NCI-H748 treated with DMSO at 0.1 percent for 48 hours (cell line): ENCODE measurements at regions not wholly inside any gene's neighbourhood (a gene's known extent, or its start where the extent isn't known, plus 50 kb on each side); places are given as distances from the start of the nearest gene placed in this dataset.
"Not testable (repeated sequence)": the region's sequence is repeated elsewhere in the genome, so short reads cannot be mapped to it uniquely, and the experiment has no call there.

Experiments
- DNase-seq: peaks from one replicate; lab custom pipeline; 2025; lab: John Stamatoyannopoulos, UW

DNA sequence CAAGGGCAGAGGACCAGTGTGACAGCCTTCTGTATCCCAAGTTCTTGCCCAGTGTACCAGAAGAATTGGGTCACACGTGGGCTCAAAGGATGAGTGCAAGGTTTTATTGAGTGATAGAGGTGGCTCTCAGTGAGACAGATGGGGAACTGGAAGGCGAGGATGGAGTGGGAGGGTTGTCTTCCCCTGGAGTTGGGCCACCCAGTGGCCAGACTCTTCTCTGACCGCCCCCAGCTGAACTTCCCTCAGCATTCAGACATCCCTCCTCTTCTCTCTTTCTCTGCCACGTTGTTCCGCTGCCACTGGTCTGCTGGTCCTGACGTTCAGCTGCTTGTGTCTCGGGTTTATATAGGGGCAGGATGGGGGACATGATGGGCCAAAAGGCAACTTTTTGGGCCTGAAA lies 150.1 kb upstream of the IVNS1ABP start:
- no peak for DNase-seq

DNA sequence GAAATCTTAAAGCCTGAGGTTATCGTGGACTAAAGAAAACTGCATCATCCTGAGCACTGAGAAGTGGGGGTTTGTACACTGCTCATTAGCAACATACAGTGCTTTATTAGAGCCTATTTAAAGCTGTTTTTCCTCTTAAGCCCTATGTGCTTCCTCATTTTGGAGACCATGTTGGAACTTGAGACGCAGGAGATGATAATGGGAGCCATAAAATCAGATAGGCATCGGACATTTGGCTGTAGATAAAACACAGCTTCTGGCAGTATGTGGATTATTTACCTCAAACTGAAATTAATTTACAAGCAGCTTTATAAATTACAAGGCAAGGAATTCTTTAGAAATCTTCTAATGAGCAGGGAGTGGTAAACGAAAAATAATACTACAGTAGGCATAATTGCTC lies 147.7 kb upstream of the IVNS1ABP start:
- no peak for DNase-seq

DNA sequence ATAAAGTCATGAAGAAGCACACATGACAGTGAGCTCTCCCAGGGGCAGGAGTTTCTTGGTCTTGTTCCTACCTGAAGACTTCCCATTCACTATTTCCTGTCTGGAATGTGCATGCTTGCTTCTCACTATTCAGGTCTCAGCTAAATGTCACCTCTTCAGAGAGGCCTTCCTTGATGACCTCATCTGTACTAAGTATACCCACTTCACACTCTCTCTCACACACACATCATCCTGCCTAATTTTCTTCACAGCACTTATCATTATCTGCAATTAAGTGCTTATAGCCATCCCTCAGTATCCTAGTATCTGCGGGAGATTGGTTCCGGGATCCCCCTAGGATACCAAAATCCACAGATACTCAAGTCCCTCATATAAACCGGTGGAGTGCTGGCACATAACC lies 146.4 kb upstream of the IVNS1ABP start:
- DNase-seq: no peak

DNA sequence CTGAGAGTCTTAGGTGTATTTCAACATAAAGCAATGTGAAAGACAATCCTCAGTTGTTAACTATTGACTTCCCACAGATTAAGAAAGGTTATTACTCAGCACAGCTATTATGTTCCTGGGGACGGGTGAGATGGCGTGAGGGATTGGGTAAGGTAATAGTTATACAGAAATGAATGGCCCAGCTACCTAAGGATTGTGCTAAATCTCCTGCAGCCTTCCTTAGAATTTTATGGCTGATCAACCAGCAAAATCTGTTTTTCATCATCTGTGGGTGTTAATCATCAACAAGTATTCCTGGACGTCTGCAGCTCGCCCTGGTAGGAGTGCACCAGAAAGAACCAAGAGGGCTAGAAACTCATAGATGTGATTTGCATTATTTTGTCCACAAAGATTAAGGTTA lies 146.0 kb upstream of the IVNS1ABP start:
- DNase-seq: no peak

DNA sequence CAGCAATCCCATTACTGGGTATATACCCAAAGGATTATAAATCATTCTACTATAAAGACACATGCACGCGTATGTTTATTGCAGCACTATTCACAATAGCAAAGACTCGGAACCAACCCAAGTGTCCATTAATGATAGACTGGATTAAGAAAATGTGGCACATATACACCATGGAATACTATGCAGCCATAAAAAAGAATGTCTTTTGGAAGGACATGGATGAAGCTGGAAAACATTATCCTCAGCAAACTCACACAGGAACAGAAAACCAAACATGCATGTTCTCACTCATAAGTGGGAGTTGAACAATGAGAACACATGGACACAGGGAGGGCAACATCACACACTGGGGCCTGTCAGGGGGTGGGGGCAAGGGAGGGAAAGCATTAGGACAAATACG lies 143.7 kb upstream of the IVNS1ABP start:
- not testable (repeated sequence) for DNase-seq

DNA sequence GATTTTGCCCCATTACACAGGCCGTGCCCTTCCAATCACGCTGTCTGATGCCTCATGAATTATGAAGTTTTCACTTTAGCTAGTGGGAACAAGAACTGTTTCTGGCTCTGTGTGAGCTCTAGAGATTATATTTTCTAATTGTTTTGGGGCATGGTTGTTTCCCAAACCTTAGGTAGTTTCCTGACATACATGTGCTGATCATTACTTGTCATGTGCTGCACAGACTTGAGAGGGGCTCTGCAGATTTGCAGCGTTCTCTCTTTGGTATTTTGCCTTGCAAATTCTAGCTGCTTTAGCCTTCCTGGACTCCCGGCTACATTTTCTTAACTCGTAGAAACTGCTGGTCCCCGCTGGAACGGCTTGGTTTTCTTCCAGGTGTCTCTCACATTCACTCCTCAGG lies 142.1 kb upstream of the IVNS1ABP start:
- no peak for DNase-seq

DNA sequence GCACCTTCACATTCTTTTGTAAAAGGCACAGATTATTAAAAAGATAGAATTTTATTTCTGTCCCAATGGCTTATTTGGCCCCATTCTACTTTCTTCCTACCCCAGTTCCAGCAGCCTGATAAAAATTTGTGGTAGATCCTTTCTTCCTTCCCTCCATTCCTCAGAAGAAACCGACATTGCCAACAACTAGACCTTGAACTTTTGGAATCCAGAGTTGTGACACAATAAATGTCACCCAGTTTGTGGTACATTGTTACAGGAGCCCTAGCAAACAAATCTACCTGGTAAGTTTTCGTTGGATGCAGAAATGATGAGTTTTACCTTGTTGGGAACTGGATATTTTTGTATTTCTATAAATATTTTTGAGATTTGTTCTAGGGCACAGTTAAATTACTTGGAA lies 141.6 kb upstream of the IVNS1ABP start:
- no peak for DNase-seq

DNA sequence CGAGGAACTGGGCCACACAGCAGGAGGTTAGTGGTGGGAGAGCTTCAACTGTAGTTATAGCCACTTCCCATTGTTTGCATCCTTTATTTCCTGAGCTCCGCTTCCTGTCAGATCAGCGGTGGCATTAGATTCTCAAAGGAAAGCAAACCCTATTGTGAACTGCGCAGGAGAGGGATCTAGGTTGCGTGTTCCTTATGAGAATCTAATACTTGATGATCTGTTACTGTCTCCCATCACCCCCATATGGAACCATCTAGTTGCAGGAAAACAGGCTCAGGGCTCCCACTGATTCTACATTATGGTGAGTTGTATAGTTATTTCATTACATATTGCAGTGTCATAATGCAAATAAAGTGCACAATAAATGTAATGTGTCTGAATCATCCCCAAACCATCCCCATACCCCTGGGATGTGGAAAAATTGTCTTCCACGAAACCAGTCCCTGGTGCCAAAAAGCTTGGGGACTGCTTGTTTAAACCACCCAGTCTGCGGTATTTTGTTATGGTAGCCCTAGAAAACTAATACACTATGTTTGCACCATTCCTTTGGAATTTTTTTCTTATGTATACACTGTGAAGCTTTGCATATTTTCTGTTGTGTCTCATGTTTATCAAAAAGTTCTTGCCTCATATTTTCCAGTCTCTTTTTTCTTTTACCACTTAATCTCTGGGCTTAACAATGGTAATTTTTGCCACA lies 136.6 kb upstream of the IVNS1ABP start:
- DNase-seq: no peak

DNA sequence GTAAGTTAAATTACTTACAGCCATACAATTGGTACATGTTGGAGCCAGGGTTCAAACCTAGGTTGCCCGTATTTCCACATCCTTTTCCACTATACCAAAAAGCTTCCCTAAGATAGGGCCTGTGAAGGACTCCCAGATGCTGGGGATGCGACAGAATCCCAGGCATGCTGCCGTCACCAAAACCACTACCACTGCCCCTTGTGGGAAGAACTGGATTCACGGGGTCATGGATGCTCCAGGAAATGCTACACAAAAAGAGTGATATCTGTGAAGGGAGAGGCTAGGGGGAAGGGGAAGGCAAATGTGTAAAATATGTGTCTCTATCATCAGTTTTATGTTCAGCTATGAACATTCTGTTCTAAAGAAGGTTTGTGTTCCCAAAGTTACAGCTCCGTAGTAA lies 133.9 kb upstream of the IVNS1ABP start:
- DNase-seq: no peak

DNA sequence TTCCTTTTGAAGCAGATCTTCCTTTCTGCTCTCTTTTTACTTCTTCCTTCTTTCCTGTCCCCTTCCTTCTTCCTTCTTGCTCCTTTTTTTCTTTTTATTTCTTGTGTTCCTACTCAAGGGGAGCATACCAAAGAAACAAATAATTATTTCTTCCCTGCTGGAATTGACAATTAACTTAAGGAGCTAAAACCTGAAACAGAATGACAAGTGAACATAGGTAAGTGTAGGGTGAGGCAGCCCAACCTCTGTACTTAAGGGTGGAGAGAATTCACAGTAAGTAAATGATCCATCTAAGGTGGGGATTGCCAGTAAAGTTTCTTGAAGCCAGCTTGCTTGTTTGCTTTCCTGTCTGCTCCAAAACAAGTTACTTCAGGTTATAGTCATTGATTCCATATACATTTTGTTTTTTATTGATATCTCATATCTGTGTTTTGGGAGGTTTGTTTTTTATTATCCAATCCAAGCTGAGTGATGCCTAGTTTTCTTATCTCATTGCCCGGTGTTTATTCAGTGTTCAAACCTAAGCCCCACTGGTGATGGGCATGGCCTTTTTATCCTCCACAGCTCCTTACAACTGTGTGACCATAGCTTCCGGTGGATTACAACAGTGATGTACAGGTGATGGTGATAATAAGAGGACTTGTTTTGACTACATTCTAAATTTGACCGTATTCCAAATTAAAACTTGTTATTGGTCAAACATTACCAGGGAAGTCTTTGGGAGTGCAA lies 133.2 kb upstream of the IVNS1ABP start:
- DNase-seq: no peak

DNA sequence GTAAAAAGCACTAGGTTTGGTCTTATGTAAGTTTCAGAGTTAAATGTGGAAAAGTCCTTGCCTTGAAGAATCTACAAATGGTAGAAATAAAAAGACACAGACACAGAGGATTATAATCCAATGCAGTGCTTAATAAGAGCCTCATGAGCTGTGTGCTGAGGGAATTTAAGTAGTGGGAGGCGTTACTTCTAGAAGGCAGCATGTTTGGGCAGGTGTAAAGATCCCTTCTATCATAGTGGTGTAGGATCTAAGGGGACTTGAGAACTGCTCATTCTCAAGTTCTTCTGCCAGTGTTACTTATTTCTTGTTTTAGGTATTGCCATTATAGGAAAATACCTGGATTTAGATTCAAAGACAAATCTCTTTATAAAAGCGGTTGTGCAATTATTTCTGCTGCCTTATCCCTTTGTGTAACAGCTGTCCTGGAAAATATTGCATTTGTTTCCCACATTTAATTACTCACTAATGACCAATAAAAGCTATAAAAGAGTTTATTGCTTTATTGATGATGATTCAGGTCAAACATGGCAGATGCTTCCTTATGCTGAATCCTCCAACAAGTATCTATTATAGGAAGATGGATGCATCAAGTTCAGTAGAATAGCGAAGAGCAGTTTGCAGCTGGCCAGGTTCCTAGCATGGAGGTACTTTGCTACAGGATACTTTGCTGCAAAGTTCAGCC lies 132.5 kb upstream of the IVNS1ABP start:
- no peak for DNase-seq

DNA sequence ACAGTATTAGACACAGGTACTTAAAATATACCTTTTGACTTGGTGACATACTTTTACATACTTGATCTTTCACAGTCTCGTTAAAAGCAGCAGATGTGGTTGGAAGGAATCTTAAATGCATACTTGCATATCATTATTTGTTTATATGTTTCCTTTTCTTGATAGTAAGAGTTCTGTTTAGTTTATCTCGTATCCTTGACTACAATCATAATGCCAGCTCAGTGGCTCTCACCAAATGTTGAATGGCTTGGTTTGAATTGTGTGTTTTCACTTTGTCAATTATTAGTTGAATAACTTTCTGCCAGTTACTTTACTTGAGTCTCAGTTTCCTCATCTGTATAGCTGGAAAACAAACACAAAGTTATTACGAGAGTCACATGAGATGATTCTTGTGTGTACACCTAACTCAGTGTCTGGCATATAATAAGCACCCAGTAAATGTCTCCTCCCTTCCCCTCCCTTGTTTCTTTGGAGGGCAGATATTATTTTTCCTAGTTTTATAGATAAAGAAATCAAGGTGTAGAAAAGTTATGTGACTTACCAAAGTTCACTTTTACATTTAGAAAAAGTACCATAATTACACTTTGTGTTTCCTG lies 131.6 kb upstream of the IVNS1ABP start:
- DNase-seq: no peak

DNA sequence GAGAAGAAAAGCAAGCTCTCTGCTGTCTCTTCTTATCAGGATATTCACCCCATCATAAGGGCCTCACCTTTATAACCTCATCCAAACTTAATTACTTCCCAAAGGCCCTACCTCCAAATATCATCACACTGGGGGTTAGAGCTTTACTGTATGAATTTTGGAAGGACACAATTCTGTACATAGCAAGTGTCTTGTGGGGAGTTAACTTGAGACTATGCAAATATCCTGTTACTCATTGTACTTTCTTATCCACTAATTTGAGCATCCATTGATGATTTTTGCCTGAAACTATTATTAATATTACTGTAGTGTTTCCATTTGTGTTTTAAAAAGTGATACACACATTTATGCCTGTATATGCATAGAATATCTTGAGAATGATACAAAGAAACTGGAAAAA lies 129.1 kb upstream of the IVNS1ABP start:
- DNase-seq: no peak

DNA sequence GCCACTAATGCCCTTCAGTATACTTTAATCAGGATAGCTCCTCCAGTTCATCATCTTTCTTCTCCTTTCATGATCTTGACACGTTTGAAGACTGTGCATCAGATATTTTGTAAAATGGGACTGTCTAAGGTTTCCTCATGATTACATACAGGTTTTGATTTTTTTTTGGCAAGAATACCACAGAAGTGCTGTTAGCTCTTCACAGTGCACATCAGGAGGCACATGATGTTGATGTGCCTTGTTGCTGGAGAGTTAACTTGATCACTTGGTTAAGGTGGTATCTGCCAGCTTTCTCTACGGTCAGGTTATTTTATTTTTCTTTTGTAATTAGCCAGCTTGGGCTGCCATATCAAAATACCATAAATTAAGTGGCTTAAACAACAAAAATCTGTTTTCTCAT lies 128.6 kb upstream of the IVNS1ABP start:
- no peak for DNase-seq

DNA sequence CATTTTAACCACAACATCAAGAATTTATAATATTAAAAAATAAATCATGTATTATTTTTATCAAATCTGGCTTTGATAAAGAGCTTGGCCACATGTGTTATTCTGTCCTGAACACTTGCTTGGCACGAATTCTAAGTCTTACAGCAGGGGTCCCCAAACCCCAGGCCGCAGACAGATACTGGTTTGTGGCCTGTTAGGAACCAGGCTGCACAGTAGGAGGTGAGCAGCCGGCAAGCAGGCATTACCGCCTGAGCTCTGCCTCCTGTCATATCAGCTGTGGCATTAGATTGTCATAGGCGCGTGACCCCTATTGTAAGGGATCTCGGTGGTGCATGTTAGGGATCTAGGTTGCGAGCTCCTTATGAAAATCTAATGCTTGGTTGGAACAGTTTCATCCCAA lies 127.6 kb upstream of the IVNS1ABP start:
- DNase-seq: no peak

DNA sequence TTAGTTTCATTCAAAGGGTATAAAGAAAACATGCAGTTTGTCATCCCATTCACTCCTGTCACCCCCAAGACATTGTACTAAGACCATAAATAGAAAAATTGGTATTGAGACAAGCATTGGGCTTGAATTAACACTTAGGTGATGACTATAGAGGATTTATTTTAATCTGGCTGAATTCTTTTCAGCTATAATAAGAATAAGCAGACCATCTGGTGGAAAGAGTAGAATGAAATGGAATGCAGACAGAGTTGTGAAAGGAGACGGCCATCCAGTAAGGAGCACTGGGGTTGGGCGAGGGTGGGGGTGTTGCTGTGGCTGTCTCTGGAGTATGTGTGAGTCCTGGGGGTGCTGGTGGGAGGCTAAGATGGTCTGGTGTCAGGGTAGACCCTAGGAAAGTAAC lies 125.0 kb upstream of the IVNS1ABP start:
- DNase-seq: no peak

DNA sequence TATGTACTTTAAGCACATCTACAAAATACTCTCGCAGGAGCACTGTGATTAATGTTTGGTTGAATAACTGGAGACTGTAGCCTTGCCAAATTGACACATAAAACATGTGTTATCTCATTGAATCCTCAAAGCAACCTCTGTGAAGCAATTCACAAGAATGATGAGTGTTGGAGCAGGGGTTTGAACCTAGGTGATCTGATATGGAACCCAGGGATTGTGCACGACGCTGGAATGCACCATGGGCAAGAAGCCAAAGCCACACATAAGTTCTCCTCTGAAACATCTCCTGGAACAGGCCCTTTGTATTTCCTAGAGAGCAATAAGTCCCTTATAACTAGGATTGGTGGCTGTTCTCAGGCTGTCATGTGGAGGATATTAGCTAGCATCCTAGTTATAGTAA lies 124.6 kb upstream of the IVNS1ABP start:
- DNase-seq: no peak

DNA sequence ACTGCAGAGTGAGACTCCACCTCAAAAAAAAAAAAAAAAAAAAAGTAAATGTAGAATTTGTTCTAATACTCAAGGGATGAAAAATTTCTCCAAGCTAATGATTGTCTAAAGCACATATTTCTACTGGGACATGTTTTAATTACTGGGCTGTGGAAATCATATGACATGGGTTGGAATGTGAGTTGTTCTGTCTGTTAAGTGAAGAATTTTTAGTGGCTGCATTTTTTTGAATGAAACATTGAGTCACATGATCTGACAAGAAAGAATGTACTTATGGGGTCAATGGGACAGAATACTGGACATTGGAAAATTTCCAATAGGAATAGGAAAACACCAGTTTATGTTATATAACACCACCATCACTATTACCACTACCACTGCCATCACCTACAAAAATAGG lies 123.8 kb upstream of the IVNS1ABP start:
- DNase-seq: no peak

DNA sequence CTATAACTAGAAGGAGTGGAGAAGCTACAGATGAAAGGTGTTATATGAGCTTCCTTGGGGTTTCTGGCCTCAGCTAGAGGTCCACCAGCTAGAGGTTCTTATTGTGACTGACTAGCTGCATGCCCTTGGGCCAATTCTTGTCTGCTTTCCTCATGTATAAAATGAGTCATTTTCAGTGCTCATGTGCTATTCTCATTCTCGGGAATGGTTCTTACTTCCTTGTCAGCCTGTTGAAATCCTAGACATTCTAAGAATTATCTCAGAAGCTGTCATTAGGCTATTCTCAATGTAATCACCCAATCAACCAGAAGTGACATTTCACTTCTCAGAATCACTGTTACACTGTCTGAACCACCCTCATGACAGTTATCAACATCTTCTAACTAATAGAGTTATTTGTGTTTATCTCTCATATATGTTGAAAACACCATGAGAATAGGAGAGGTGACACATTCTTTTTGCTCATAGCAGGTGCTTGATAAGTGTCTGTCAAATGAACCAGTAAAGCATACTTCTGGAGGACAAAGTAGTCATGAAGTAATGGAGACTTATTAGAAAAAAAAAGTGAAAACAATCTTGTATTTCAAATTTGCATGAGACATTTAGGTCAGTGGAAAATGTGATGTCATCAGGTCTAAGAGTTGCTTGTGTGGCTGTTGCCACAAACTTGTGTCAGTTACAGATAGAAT lies 122.8 kb upstream of the IVNS1ABP start:
- DNase-seq: no peak

DNA sequence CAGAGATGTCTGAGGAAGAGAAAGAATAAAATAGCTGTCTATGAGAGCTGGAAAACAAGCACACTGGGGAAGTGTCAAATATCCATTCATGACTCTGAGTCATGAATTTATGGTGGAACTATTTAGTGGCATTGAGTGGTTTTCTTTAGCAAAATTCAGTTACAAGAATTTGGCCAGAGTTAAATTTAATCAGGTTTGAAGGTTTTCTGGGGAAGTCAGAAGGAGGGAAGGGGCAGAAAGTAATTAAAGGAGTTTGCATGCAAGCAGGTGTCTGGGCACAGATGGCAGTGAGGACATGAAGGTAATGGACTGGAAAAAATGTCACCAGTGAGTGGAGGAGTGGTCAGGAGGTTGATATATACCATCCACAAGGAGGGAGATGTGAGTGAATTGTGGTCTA lies 121.9 kb upstream of the IVNS1ABP start:
- DNase-seq: no peak

DNA sequence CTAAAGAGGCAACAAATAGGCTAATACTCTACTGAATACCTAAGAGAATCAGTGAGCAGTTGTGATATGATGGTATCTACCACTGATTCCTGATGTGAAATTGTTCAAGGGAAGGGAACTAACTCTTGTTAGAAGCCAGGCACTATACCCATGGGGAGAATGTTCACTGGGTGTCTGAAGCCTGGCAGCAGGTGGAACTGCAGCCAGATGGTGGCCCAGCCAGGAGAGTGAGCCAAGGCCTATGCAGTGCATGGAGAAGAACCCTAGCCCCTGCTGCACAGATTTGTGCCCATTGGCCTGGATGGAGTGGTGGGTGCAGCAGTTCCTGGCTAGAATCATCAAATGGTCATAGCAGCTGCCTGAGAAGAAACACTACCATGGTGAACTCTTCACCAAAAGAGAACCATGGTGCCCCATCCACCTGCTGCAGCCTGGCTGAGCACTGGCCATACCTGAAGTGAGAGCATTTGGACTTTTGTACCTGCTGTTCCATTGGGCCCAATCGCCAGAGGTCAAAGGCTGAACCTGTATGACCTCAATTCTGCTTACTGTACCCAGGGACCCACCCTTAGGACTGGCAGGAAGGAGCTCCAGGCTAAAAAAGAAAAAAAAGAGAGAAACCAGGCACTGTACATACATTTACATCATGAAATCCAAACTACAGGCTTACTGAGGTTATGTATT lies 118.8 kb upstream of the IVNS1ABP start:
- no peak for DNase-seq

DNA sequence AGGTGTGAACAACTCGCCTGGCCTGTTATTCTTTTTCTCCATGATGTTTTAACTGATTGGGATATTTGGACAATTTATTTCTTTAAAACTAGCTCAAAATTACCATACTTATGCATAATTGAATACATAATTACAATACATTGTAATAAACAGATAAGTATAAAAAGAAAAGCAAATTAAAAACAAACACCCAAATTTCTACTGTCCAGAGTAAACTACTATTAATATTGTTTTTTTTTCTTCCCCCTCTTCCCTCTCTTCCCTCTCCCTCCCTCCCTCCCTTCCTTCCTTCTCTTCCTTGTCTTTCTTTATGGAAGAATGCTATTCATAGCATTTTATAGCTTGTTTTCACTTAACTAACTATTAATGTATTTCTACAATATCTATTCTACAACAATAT lies 117.7 kb upstream of the IVNS1ABP start:
- no peak for DNase-seq
